Tibial artery (tissue), 4 donors: ENCODE measurements at regions not wholly inside any gene's neighbourhood (a gene's known extent, or its start where the extent isn't known, plus 50 kb on each side); places are given as distances from the start of the nearest gene placed in this dataset.
"Not testable (repeated sequence)": the region's sequence is repeated elsewhere in the genome, so short reads cannot be mapped to it uniquely, and the experiment has no call there.

Source experiments
- DNase-seq, 2 donors: peaks; one replicate each; pipeline ENCODE4 v3.0.0-alpha.2; 2019
- H3K27ac ChIP-seq, 2 donors: fragments of 200-600 bp; sonication (generic) in 1 of 2; 1 replicate in 1 of 2; 2 replicates in 1 of 2; pipeline ENCODE4 v1.5.1; 2018 to 2019; ENCODE audit warnings: mild to moderate bottlenecking in 1 of 2
- H3K27me3 ChIP-seq, 2 donors: fragments of 200-600 bp; sonication (generic) in 1 of 2; one replicate each; pipeline versions ENCODE4 v1.5.1 to v1.6.0; 2016 to 2019
- H3K36me3 ChIP-seq, 3 donors: fragments of 200-600 bp; sonication (generic) in 2 of 3; one replicate each; pipeline ENCODE4 v1.5.1; 2016 to 2019; ENCODE audit warnings: mild to moderate bottlenecking in 2 of 3
- H3K4me1 ChIP-seq, 4 donors: fragments of 200-600 bp; sonication (generic) in 2 of 4; 1 replicate in 3 of 4; 2 replicates in 1 of 4; pipeline ENCODE4 v1.5.1; 2016 to 2019
- H3K4me3 ChIP-seq, 2 donors: fragments of 200-600 bp; sonication (generic) in 1 of 2; 1 replicate in 1 of 2; 2 replicates in 1 of 2; pipeline ENCODE4 v1.5.1; 2018 to 2019; ENCODE audit warnings: mild to moderate bottlenecking in 2 of 2
- H3K9me3 ChIP-seq, 3 donors: fragments of 200-600 bp; sonication (generic) in 1 of 3; one replicate each; pipeline ENCODE4 v1.5.1; 2016 to 2019
- CTCF ChIP-seq, 2 experiments: fragments of 200-600 bp in 1 of 2; fragments of 450-650 bp in 1 of 2; IDR thresholded peaks; one replicate each; pipeline ENCODE4 v1.5.1; 2017 to 2019; ENCODE audit warnings: antibody characterized with exemption in 2 of 2, mild to moderate bottlenecking in 1 of 2, moderate library complexity in 1 of 2
- intact Hi-C: fragments of 100-400 bp; cut with DNase I; formaldehyde crosslinking; loops from one replicate; pipeline ENCODE4 v1.15.0; 2023; ENCODE audit warnings: low total_unique reads

GRCh38 chr3:110362751-110363150 lies 708.9 kb upstream of the NECTIN3 start:
- H3K27ac ChIP-seq, result no peak overlapping the region
- no peak for DNase-seq
- TF ChIP-seq CTCF (IDR thresholded peaks at IDR 0.05), result no peak
- H3K9me3 ChIP-seq, result no peaks in the 10 kb centered on the region
- no peak overlapping the region for H3K4me3 ChIP-seq
- H3K4me1 ChIP-seq, result no peaks in the 10 kb centered on the region
- intact Hi-C loops, result no loop called here
- no peaks in the 10 kb centered on the region for H3K27me3 ChIP-seq
- H3K36me3 ChIP-seq, result no peaks in the 10 kb centered on the region

DNA sequence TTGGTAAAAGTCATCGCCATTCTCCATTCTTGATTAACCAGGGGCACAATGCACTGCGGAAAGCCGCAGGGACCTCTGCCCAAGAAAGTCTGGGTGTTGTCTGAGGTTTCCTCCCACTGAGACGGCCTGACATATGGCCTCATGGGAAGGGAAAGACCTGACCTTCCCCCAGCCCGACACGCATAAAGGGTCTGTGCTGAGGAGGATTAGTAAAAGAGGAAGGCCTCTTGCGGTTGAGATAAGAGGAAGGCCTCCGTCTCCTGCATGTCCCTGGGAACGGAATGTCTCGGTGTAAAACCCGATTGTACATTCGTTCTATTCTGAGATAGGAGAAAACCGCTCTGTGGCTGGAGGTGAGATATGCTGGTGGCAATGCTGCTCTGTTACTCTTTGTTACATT lies 704.3 kb upstream of the NECTIN3 start:
- H3K27ac ChIP-seq, H3K27me3 ChIP-seq, DNase-seq, H3K9me3 ChIP-seq, H3K36me3 ChIP-seq, H3K4me1 ChIP-seq, H3K4me3 ChIP-seq, intact Hi-C loops: not testable (repeated sequence)

DNA sequence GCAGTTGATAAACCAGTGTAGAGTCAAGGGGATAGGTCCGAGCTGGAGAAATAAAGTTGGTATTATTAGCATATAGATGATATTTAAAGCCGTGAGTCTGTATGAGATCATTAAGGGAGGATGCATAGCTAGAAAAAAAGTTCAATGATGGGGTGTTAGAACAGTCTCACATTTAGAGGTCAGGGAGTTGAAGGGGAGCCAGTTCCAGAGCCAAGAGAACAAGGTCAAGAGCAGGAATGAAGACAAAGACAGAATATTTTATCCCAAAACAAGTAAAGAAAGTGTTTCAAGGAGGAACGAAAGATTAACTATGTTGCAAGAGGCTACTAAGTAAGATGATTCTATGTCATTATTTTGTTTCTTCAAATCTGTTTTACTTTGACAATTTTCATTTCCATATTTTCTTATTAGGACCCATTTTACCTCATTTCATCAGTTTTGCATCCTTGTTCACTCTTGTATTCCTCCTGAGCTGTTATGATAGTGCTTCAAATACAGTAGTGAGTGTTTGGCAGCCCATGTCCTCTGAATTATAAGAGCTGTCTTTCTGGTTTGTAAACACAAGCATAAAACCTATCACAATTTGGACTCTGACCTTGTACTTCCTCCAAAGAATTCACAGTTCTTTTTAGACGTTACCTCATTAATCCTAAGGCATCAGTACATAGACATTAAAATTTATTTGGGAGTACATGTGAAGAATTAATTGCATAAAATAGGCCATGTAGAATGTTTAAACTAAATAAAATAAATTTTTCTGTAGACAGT lies 695.7 kb upstream of the NECTIN3 start:
- Histone ChIP-seq H3K27me3 (no peaks in the 10 kb centered on the region), H3K9me3 (no peaks in the 10 kb centered on the region), H3K36me3 (no peaks in the 10 kb centered on the region), H3K4me1 (no peaks in the 10 kb centered on the region), H3K4me3 (no peak overlapping the region), H3K27ac (no peak overlapping the region)
- no peak for TF ChIP-seq CTCF (IDR thresholded peaks at IDR 0.05)
- intact Hi-C loops, result no loop called here
- no peak for DNase-seq

- H3K36me3 ChIP-seq, result no peaks in the 10 kb centered on the region
- DNase-seq, result no peak
Observed at GRCh38 chr3:110378481-110378880, 693.1 kb upstream of the NECTIN3 start.

DNA sequence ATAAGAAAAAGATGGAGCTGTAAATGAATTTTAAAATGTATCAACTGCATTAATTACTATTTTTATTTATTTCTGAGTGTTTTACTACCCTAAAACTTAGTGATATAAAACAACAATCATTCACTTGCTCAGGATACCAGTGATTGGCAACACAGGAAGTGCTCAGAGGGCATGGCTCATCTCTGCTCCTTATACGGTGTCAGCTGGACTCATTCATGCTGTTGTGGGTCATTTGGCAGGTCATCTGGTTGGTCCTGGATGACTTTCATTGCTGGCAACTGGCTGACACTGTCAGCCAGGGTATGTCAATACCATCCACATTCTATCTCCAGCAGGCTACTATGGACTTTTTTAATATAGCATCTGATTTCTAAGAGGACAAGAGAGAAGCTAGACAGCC lies 689.6 kb upstream of the NECTIN3 start:
- DNase-seq, result no peak
- TF ChIP-seq CTCF (IDR thresholded peaks at IDR 0.05), result no peak
- Histone ChIP-seq H3K27ac (no peak overlapping the region), H3K27me3 (no peaks in the 10 kb centered on the region), H3K9me3 (no peaks in the 10 kb centered on the region), H3K4me3 (no peak overlapping the region), H3K36me3 (no peaks in the 10 kb centered on the region), H3K4me1 (peaks cover 0 to 16% (median 0%) of the 10 kb centered on the region in 4 donors)
- intact Hi-C loops, result no loop called here

More at GRCh38 chr3:110378481-110378880, 693.1 kb upstream of the NECTIN3 start:
- H3K9me3 ChIP-seq, result no peaks in the 10 kb centered on the region
- no peak for TF ChIP-seq CTCF (IDR thresholded peaks at IDR 0.05)
- no peak overlapping the region for H3K27ac ChIP-seq
- H3K4me3 ChIP-seq, result no peak overlapping the region
- no peaks in the 10 kb centered on the region for H3K4me1 ChIP-seq
- intact Hi-C loops, result no loop called here
- H3K27me3 ChIP-seq, result no peaks in the 10 kb centered on the region

DNA sequence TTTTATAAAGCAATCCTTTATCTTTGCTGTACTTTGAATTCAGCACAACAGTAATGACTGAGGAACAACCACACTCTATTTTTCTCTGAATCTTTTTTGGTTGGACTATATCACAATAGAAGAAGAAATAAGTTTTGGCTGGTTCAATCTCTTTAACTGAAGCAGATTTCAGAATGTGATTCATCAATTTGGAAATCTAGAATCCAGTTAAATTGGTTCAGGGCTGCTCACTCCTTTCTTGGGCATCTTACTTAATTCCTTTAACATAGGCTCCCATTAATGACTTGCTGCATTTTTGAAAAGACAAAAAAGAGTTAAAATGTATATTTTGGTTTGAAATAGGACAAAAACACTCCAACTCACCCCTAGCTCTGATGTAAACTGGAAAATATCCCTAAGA lies 688.3 kb upstream of the NECTIN3 start:
- no peak for TF ChIP-seq CTCF (IDR thresholded peaks at IDR 0.05)
- DNase-seq, result no peak
- no peak overlapping the region for H3K4me3 ChIP-seq
- no peaks in the 10 kb centered on the region for H3K27me3 ChIP-seq
- no peaks in the 10 kb centered on the region for H3K36me3 ChIP-seq
- peaks cover 0 to 16% (median 0%) of the 10 kb centered on the region in 4 donors for H3K4me1 ChIP-seq
- no peaks in the 10 kb centered on the region for H3K9me3 ChIP-seq
- H3K27ac ChIP-seq, result no peak overlapping the region
- intact Hi-C loops, result no loop called here
